Psoas muscle (tissue), 7 donors: ENCODE measurements at regions not wholly inside any gene's neighbourhood (a gene's known extent, or its start where the extent isn't known, plus 50 kb on each side); places are given as distances from the start of the nearest gene placed in this dataset.

Source experiments
- ATAC-seq, 4 donors: fragments of 200-7000 bp; cut with Tn5 transposase; one replicate each; pipeline ENCODE4 v1.9.1; 2020; ENCODE audit warnings: moderate library complexity in 3 of 4, mild to moderate bottlenecking in 2 of 4
- DNase-seq, 2 donors: peaks; one replicate each; pipeline ENCODE4 v3.0.0-alpha.2; 2020
- H3K27ac ChIP-seq: fragments of 200-600 bp; one replicate; pipeline ENCODE4 v1.8.0; 2022
- H3K27me3 ChIP-seq, 3 donors: fragments of 200-600 bp in 1 of 3; one replicate each; pipeline versions ENCODE4 v1.6.1 to v1.8.0; 2013 to 2022; ENCODE audit warnings: low read length in 2 of 3, mild to moderate bottlenecking in 2 of 3, moderate library complexity in 1 of 3; ENCODE audit not compliant: insufficient read depth in 3 of 3
- H3K36me3 ChIP-seq, 2 donors: fragments of 200-600 bp in 1 of 2; one replicate each; pipeline versions ENCODE4 v1.6.1 to v1.8.0; 2013 to 2022; ENCODE audit warnings: low read depth in 1 of 2, mild to moderate bottlenecking in 1 of 2, moderate library complexity in 1 of 2; ENCODE audit not compliant: insufficient read depth in 1 of 2
- H3K4me1 ChIP-seq: fragments of 200-600 bp; one replicate; pipeline ENCODE4 v1.8.0; 2022
- H3K4me3 ChIP-seq: fragments of 200-600 bp; one replicate; pipeline ENCODE4 v1.8.0; 2022; ENCODE audit warnings: mild to moderate bottlenecking
- H3K9me3 ChIP-seq: fragments of 200-600 bp; one replicate; pipeline ENCODE4 v1.8.0; 2022
- CTCF ChIP-seq: fragments of 200-600 bp; IDR thresholded peaks from one replicate; pipeline ENCODE4 v1.8.0; 2022; ENCODE audit warnings: antibody characterized with exemption
- WGBS, 3 donors: extraction: QIAGEN DNeasy Blood & Tissue Kit; methylation state at CpG; one replicate each; pipeline versions ENCODE4 v1.1.6 to v1.1.7; 2013; 5-methylcytosine and 5-hydroxymethylcytosine counted together
- intact Hi-C, 2 donors: fragments of 100-400 bp; cut with DNase I; formaldehyde crosslinking; loops; one replicate each; pipeline versions ENCODE4 v1.11.0 to v1.14.2; 2022
- donor health status: healthy with polysubstance abuse.
- donor health status: DM: no; HTN: no; CAD: no; lungs with moderate emphysema.
- donor health status: Bipolar disorder and iron deficiency.
- donor health status: healthy.
- donor health status: DM: yes; HTN: yes; CAD: no.
- donor health status: DM: no; HTN: no; CAD: no.
- donor health status: DM: yes; HTN: yes; CAD: no.

- H3K9me3 ChIP-seq, result no peaks in the 10 kb centered on the region
- H3K4me1 ChIP-seq, result no peaks in the 10 kb centered on the region
- DNase-seq, result no peak
- WGBS, 3 donors, result 54 to 61% (median 54%) methylated on average over 3 of the region's 3 CpGs
- ATAC-seq, result no peak
- H3K4me3 ChIP-seq, result no peak overlapping the region
- H3K27me3 ChIP-seq, result no peaks in the 10 kb centered on the region
- H3K36me3 ChIP-seq, result no peaks in the 10 kb centered on the region
- intact Hi-C loops, result no loop called here
- H3K27ac ChIP-seq, result no peak overlapping the region
- no peak for TF ChIP-seq CTCF
These were observed 346.4 kb upstream of the NPSR1 start for GRCh38 chr7:34311591-34311990.

- Histone ChIP-seq H3K27ac (no peak overlapping the region), H3K9me3 (no peaks in the 10 kb centered on the region), H3K4me1 (no peaks in the 10 kb centered on the region), H3K27me3 (no peaks in the 10 kb centered on the region), H3K36me3 (no peaks in the 10 kb centered on the region), H3K4me3 (no peak overlapping the region)
- DNase-seq (no peak), ATAC-seq (no peak)
- 84 to 89% (median 88%) methylated on average over 3 of the region's 3 CpGs for WGBS, 3 donors
- intact Hi-C loops, result no loop called here
- TF ChIP-seq CTCF, result no peak
These were observed 345.4 kb upstream of the NPSR1 start for GRCh38 chr7:34312624-34313023.

GRCh38 chr7:34313289-34313688 lies 344.7 kb upstream of the NPSR1 start:
- Histone ChIP-seq H3K4me1 (no peaks in the 10 kb centered on the region), H3K4me3 (no peak overlapping the region), H3K36me3 (no peaks in the 10 kb centered on the region), H3K27me3 (no peaks in the 10 kb centered on the region), H3K27ac (no peak overlapping the region), H3K9me3 (no peaks in the 10 kb centered on the region)
- no peak for TF ChIP-seq CTCF
- WGBS, 3 donors, result 88 to 93% (median 93%) methylated on average over 2 of the region's 2 CpGs
- intact Hi-C loops, result no loop called here
- DNase-seq (no peak), ATAC-seq (no peak)

- no peaks in the 10 kb centered on the region for H3K4me1 ChIP-seq
- ATAC-seq (no peak), DNase-seq (no peak)
- intact Hi-C loops, result no loop called here
- H3K4me3 ChIP-seq, result no peak overlapping the region
- no peaks in the 10 kb centered on the region for H3K36me3 ChIP-seq
- TF ChIP-seq CTCF, result no peak
- H3K27ac ChIP-seq, result no peak overlapping the region
- no peaks in the 10 kb centered on the region for H3K27me3 ChIP-seq
- no peaks in the 10 kb centered on the region for H3K9me3 ChIP-seq
These were observed 343.0 kb upstream of the NPSR1 start for GRCh38 chr7:34315032-34315431.

- ATAC-seq (no peak), DNase-seq (no peak)
- Histone ChIP-seq H3K4me3 (no peak overlapping the region), H3K9me3 (no peaks in the 10 kb centered on the region), H3K27ac (no peak overlapping the region), H3K36me3 (no peaks in the 10 kb centered on the region), H3K27me3 (no peaks in the 10 kb centered on the region), H3K4me1 (no peaks in the 10 kb centered on the region)
- intact Hi-C loops, result no loop called here
- WGBS, 3 donors, result 89 to 96% (median 95%) methylated on average over 1 of the region's 1 CpG
- TF ChIP-seq CTCF, result no peak
These were observed 341.0 kb upstream of the NPSR1 start for GRCh38 chr7:34317039-34317438.
